Stimulated activated CD8-positive, alpha-beta memory T cell treated with anti-CD3 and anti-CD28 coated beads, Interleukin-15, amount 100 ng/mL, for 48 hours (primary cell): ENCODE measurements at regions not wholly inside any gene's neighbourhood (a gene's known extent, or its start where the extent isn't known, plus 50 kb on each side); places are given as distances from the start of the nearest gene placed in this dataset.
A peak's percentile ranks its signal among the peaks of the same experiment; 100 is the strongest.

Source experiments
- DNase-seq, 2 donors: peaks; one replicate each; pipeline ENCODE4 v3.0.0-alpha.2; 2020; ENCODE audit warnings: low read depth in 2 of 2

GRCh38 chr11:113554526-113554925 lies 79.3 kb upstream of the DRD2 start:
- no peak for DNase-seq

- no peak for DNase-seq
Observed at GRCh38 chr11:113553915-113554314, 78.7 kb upstream of the DRD2 start.

GRCh38 chr11:113553235-113553634 lies 78.0 kb upstream of the DRD2 start:
- DNase-seq, result no peak

- DNase-seq, result no peak
Observed at GRCh38 chr11:113552271-113552670, 77.1 kb upstream of the DRD2 start.

- DNase-seq, result no peak
Observed at GRCh38 chr11:113551645-113552044, 76.4 kb upstream of the DRD2 start.

GRCh38 chr11:113549611-113550578 lies 74.7 kb upstream of the DRD2 start:
- no peak for DNase-seq

- DNase-seq, result no peak
Observed at GRCh38 chr11:113549061-113549460, 73.9 kb upstream of the DRD2 start.

GRCh38 chr11:113547739-113548138 lies 72.5 kb upstream of the DRD2 start:
- no peak for DNase-seq

- DNase-seq, result no peak
Observed at GRCh38 chr11:113546757-113547507, 71.7 kb upstream of the DRD2 start.

- no peak for DNase-seq
Observed at GRCh38 chr11:113542420-113542819, 67.2 kb upstream of the DRD2 start.

- DNase-seq, result no peak
Observed at GRCh38 chr11:113540416-113541330, 65.5 kb upstream of the DRD2 start.

- no peak for DNase-seq
Observed at GRCh38 chr11:113538451-113539412, 63.5 kb upstream of the DRD2 start.

GRCh38 chr11:113534625-113535024 lies 59.4 kb upstream of the DRD2 start:
- no peak for DNase-seq

- DNase-seq, result no peak
Observed at GRCh38 chr11:113533425-113533698, 58.2 kb upstream of the DRD2 start.

- peak; percentile 13 to 15 for DNase-seq
Observed at GRCh38 chr11:113532697-113533424, 57.7 kb upstream of the DRD2 start.

GRCh38 chr11:113531575-113532451 lies 56.6 kb upstream of the DRD2 start:
- no peak for DNase-seq

GRCh38 chr11:113531083-113531482 lies 55.9 kb upstream of the DRD2 start:
- no peak for DNase-seq

GRCh38 chr11:113529606-113530005 lies 54.4 kb upstream of the DRD2 start:
- no peak for DNase-seq

GRCh38 chr11:113528982-113529381 lies 53.8 kb upstream of the DRD2 start:
- DNase-seq, result no peak
